ENCODE measurements at regions not wholly inside any gene's neighbourhood (a gene's known extent, or its start where the extent isn't known, plus 50 kb on each side); places are given as distances from the start of the nearest gene placed in this dataset.

DNA sequence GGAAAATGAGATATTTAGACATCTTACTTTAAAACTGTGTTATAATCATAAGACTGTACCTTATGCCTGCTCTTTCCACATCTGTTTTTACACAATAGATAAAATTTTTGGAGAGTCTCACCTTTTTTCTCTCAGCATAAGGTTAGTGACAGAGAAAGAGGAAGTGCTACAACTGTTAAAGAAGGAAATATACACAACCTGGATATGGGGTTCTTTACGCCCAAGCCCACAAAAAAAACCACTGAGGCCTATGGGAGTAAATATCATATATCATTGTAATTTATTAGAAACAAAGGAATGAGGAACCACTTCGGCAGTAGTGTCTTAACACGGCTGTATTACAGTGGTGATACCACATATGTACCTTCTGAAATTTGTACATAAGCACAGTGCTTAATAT is 265.9 kb upstream of the GK2 start:
- Histone ChIP-seq H3K4me3 (ENCODE audit: low read depth in 1 of 2, low read length in 1 of 2) (no peak overlapping the region), H3K27me3 (no peaks in the 10 kb centered on the region), H3K27ac (no peak overlapping the region), H3K4me1 (ENCODE audit: control insufficient read depth in 1 of 2, insufficient read depth in 1 of 2, low read depth in 1 of 2, low read length in 1 of 2) (no peaks in the 10 kb centered on the region), H3K9me3 (no peaks in the 10 kb centered on the region), H3K36me3 (no peaks in the 10 kb centered on the region)
- TF ChIP-seq, protein P1, sequence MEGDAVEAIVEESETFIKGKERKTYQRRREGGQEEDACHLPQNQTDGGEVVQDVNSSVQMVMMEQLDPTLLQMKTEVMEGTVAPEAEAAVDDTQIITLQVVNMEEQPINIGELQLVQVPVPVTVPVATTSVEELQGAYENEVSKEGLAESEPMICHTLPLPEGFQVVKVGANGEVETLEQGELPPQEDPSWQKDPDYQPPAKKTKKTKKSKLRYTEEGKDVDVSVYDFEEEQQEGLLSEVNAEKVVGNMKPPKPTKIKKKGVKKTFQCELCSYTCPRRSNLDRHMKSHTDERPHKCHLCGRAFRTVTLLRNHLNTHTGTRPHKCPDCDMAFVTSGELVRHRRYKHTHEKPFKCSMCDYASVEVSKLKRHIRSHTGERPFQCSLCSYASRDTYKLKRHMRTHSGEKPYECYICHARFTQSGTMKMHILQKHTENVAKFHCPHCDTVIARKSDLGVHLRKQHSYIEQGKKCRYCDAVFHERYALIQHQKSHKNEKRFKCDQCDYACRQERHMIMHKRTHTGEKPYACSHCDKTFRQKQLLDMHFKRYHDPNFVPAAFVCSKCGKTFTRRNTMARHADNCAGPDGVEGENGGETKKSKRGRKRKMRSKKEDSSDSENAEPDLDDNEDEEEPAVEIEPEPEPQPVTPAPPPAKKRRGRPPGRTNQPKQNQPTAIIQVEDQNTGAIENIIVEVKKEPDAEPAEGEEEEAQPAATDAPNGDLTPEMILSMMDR (IDR thresholded peaks at IDR 0.05) = no peak

- Histone ChIP-seq H3K27ac (no peak overlapping the region), H3K9me3 (no peaks in the 10 kb centered on the region)
Measured at GRCh38 chr4:79673377-79673776, 265.3 kb upstream of the GK2 start.

DNA sequence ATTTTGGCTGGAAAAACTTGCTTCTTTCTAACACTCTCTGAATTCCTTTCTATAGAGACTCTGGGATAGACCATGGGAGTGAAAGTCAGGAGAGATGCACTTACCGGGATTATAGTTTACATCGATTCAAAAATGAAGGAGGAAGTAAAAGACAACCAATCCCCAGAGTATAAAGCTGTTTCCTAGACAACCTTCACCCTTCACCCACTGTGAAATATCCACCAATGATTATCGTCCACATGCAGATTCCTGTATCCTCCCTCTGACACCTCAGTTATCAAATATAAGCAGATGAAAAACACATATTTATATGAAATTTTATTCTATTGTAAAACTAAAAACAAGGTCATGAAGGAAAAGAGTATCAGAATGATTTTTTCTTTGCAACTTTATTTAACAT is 258.8 kb upstream of the GK2 start:
- Histone ChIP-seq H3K27ac (no peak overlapping the region), H3K9me3 (no peaks in the 10 kb centered on the region), H3K4me3 (ENCODE audit: low read depth in 1 of 2, low read length in 1 of 2) (no peak overlapping the region), H3K4me1 (ENCODE audit: control insufficient read depth in 1 of 2, insufficient read depth in 1 of 2, low read depth in 1 of 2, low read length in 1 of 2) (no peaks in the 10 kb centered on the region), H3K27me3 (no peaks in the 10 kb centered on the region), H3K36me3 (no peaks in the 10 kb centered on the region)
- TF ChIP-seq, protein P1 (IDR thresholded peaks at IDR 0.05) = no peak

More at GRCh38 chr4:79673377-79673776, 265.3 kb upstream of the GK2 start:
- no peaks in the 10 kb centered on the region for H3K4me1 ChIP-seq (ENCODE audit: control insufficient read depth in 1 of 2, insufficient read depth in 1 of 2, low read depth in 1 of 2, low read length in 1 of 2)
- TF ChIP-seq, protein P1 (IDR thresholded peaks at IDR 0.05) = no peak
- H3K36me3 ChIP-seq = no peaks in the 10 kb centered on the region
- H3K27me3 ChIP-seq = no peaks in the 10 kb centered on the region
- H3K4me3 ChIP-seq (ENCODE audit: low read depth in 1 of 2, low read length in 1 of 2) = no peak overlapping the region

DNA sequence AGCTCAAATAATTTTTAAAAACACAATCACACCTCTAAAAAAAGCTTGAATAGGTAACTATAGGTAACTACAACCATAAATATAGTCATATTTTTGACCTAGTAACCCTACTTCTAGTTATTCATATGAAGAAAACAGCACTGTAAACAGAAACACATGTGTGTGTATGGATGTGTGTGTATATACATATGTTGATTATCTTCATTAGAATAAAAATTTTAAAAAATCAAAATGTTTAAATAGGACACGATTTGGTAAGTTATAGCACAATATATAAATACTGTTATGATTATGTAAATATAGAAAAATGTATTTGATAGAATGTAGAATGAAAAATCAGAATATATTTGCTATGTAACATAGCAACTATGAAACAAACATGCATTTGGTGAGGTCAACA is 258.1 kb upstream of the GK2 start:
- H3K27me3 ChIP-seq = no peaks in the 10 kb centered on the region
- H3K27ac ChIP-seq = no peak overlapping the region
- H3K4me3 ChIP-seq (ENCODE audit: low read depth in 1 of 2, low read length in 1 of 2) = no peak overlapping the region
- H3K36me3 ChIP-seq = no peaks in the 10 kb centered on the region
- H3K4me1 ChIP-seq (ENCODE audit: control insufficient read depth in 1 of 2, insufficient read depth in 1 of 2, low read depth in 1 of 2, low read length in 1 of 2) = no peaks in the 10 kb centered on the region
- no peaks in the 10 kb centered on the region for H3K9me3 ChIP-seq
- TF ChIP-seq, protein P1 (IDR thresholded peaks at IDR 0.05) = no peak

GRCh38 chr4:79663865-79664264 is 255.8 kb upstream of the GK2 start:
- Histone ChIP-seq H3K4me1 (ENCODE audit: control insufficient read depth in 1 of 2, insufficient read depth in 1 of 2, low read depth in 1 of 2, low read length in 1 of 2) (no peaks in the 10 kb centered on the region), H3K9me3 (no peaks in the 10 kb centered on the region), H3K27ac (no peak overlapping the region), H3K36me3 (no peaks in the 10 kb centered on the region), H3K4me3 (ENCODE audit: low read depth in 1 of 2, low read length in 1 of 2) (no peak overlapping the region), H3K27me3 (no peaks in the 10 kb centered on the region)
- TF ChIP-seq, protein P1 (IDR thresholded peaks at IDR 0.05) = no peak

DNA sequence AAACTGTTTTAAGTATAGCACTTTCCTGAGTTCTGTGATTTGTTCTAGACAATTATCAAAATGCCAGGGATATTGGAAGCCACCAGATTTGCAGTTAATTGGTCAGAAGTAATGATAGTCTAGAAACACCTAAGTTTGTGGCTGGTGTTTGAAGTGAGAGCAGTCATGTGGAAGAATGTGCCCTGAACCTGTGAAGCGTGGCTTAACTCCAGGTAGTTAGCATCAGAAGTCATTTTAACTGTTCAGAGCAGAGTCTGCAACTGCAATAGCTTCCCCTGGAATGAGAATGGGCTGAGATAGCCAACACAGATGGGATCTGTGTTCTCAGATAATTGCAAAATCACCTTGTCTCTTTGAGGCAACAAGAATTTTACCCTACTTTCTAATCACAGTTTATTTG is 255.1 kb upstream of the GK2 start:
- H3K9me3 ChIP-seq = no peaks in the 10 kb centered on the region
- TF ChIP-seq, protein P1 (IDR thresholded peaks at IDR 0.05) = no peak
- no peak overlapping the region for H3K27ac ChIP-seq
- H3K4me3 ChIP-seq (ENCODE audit: low read depth in 1 of 2, low read length in 1 of 2) = no peak overlapping the region
- H3K4me1 ChIP-seq (ENCODE audit: control insufficient read depth in 1 of 2, insufficient read depth in 1 of 2, low read depth in 1 of 2, low read length in 1 of 2) = no peaks in the 10 kb centered on the region
- no peaks in the 10 kb centered on the region for H3K27me3 ChIP-seq
- H3K36me3 ChIP-seq = no peaks in the 10 kb centered on the region
